ENCODE measurements at regions not wholly inside any gene's neighbourhood (a gene's known extent, or its start where the extent isn't known, plus 50 kb on each side); places are given as distances from the start of the nearest gene placed in this dataset.

DNA sequence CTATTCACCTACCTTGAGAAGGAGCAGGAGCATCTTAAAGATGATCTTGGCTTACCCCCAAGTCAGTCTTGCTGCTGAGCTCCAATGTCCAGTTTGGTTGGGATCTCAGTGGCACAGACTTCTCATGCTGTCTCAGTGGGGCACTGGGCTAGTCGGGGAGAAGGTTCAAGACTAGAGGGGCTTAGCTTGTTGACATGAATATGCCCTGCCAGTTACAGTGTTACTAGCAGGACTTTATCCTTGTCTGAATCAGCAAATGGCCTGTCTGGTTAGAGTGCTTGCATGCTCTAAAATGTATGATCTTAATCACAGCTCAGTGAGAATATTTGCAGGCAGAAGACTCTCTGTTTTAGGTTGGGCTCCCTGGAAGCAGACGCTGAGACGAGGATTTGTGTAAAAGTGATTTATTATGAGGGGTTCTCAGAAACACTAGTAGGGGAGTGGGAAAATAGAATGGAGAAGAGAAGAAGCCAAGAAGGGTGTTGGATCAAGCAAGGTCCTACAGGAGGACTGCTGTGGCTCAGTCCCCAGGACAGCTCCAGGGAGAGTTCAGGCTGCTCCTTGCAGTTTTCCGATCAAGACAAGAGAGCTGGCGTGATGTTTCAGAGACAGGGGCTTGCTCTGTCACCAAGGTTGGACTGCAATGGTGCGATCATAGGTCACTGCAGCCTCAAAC is 150.4 kb upstream of the HS3ST2 start:
- WGBS, 3 donors, result 82 to 90% (median 84%) methylated on average over 6 of the region's 6 CpGs
- H3K4me3 ChIP-seq (ENCODE audit: low read depth in 1 of 3, low read length in 3 of 3), result no peak overlapping the region
- H3K27ac ChIP-seq (ENCODE audit: low read depth in 1 of 3, low read length in 2 of 3), result no peak overlapping the region
- no peaks in the 10 kb centered on the region for H3K4me1 ChIP-seq (ENCODE audit: control insufficient read depth in 3 of 3, insufficient read depth in 2 of 3, low read depth in 1 of 3, low read length in 2 of 3)
- H3K9me3 ChIP-seq (ENCODE audit: control insufficient read depth in 2 of 2, insufficient read depth in 1 of 2, low read depth in 1 of 2, low read length in 1 of 2), result no peaks in the 10 kb centered on the region
- peaks cover 0 to 5% (median 0%) of the 10 kb centered on the region in 3 donors for H3K27me3 ChIP-seq (ENCODE audit: control insufficient read depth in 3 of 3, insufficient read depth in 3 of 3, low read length in 3 of 3)
- DNase-seq, result no peak
- no peak for FAIRE-seq
- H3K36me3 ChIP-seq (ENCODE audit: control insufficient read depth in 3 of 3, insufficient read depth in 2 of 3, low read depth in 1 of 3, low read length in 3 of 3), result no peaks in the 10 kb centered on the region

DNA sequence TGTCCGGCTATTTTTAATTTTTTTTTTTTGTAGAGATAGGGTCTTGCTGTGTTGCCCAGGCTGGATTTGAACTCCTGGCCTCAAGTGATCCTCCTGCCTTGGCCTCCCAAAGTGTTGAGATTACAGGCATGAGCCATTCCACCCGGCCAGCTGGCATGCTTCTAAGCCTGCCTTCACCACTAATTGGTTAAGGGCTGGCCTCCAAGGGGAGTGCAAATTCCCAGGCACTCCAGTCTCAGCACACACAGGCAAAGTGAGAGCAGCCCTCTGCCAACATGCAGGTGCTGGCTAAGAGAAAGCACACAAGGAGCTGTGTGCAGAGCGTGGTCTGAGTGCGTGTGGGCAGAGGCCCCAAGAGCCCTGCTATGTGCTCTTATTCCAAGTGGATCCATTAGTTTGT is 149.8 kb upstream of the HS3ST2 start:
- DNase-seq, result no peak
- FAIRE-seq, result no peak
- WGBS, 3 donors, result 72 to 78% (median 72%) methylated on average over 4 of the region's 4 CpGs
- Histone ChIP-seq H3K4me3 (ENCODE audit: low read depth in 1 of 3, low read length in 3 of 3) (no peak overlapping the region), H3K27me3 (ENCODE audit: control insufficient read depth in 3 of 3, insufficient read depth in 3 of 3, low read length in 3 of 3) (peaks cover 0 to 5% (median 0%) of the 10 kb centered on the region in 3 donors), H3K9me3 (ENCODE audit: control insufficient read depth in 2 of 2, insufficient read depth in 1 of 2, low read depth in 1 of 2, low read length in 1 of 2) (no peaks in the 10 kb centered on the region), H3K27ac (ENCODE audit: low read depth in 1 of 3, low read length in 2 of 3) (no peak overlapping the region), H3K36me3 (ENCODE audit: control insufficient read depth in 3 of 3, insufficient read depth in 2 of 3, low read depth in 1 of 3, low read length in 3 of 3) (no peaks in the 10 kb centered on the region), H3K4me1 (ENCODE audit: control insufficient read depth in 3 of 3, insufficient read depth in 2 of 3, low read depth in 1 of 3, low read length in 2 of 3) (no peaks in the 10 kb centered on the region)

- no peak overlapping the region for H3K27ac ChIP-seq (ENCODE audit: low read depth in 1 of 3, low read length in 2 of 3)
- no peaks in the 10 kb centered on the region for H3K4me1 ChIP-seq (ENCODE audit: control insufficient read depth in 3 of 3, insufficient read depth in 2 of 3, low read depth in 1 of 3, low read length in 2 of 3)
- no peaks in the 10 kb centered on the region for H3K36me3 ChIP-seq (ENCODE audit: control insufficient read depth in 3 of 3, insufficient read depth in 2 of 3, low read depth in 1 of 3, low read length in 3 of 3)
- DNase-seq (no peak), FAIRE-seq (no peak)
- WGBS, 3 donors, result 69 to 79% (median 73%) methylated on average over 7 of the region's 7 CpGs
- peaks cover 0 to 5% (median 0%) of the 10 kb centered on the region in 3 donors for H3K27me3 ChIP-seq (ENCODE audit: control insufficient read depth in 3 of 3, insufficient read depth in 3 of 3, low read length in 3 of 3)
- no peak overlapping the region for H3K4me3 ChIP-seq (ENCODE audit: low read depth in 1 of 3, low read length in 3 of 3)
- no peaks in the 10 kb centered on the region for H3K9me3 ChIP-seq (ENCODE audit: control insufficient read depth in 2 of 2, insufficient read depth in 1 of 2, low read depth in 1 of 2, low read length in 1 of 2)
These were observed 149.4 kb upstream of the HS3ST2 start for GRCh38 chr16:22664561-22664997.

DNA sequence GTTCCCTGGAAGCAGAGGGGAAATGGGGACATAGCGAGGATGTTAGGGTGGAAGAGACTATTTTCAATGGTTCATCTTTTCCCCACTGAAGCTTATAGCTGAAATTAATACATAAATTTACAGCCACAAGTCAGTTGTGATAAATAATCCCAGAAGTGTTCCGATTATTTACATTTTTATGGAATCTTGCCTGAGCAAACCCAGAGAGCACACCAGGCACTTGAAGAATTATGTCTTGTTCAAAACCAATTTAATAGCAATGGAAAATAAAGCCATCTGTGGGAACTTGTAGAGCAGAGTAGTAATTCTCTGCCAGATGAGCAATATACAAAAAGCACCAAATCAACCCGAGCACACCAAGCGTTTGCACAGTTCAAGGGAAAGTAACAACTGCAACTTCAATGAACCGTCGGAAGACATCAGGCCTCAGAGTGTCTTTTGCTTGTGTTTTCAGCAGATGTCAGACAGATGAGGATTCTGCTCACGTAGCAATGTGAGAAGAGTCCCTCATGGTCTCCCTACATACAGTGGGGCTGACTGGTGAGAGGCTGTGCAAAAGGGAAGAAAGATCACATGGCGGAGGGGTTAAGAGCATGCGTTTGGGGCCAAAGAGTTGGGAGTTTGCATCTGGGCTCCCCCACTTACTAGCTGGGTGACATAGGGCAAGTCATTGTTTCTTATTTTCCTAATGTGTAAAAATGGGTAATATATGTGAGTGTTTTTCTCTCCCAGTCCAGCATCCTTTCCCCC is 148.7 kb upstream of the HS3ST2 start:
- Histone ChIP-seq H3K4me1 (ENCODE audit: control insufficient read depth in 3 of 3, insufficient read depth in 2 of 3, low read depth in 1 of 3, low read length in 2 of 3) (no peaks in the 10 kb centered on the region), H3K27me3 (ENCODE audit: control insufficient read depth in 3 of 3, insufficient read depth in 3 of 3, low read length in 3 of 3) (peaks cover 0 to 5% (median 0%) of the 10 kb centered on the region in 3 donors), H3K27ac (ENCODE audit: low read depth in 1 of 3, low read length in 2 of 3) (no peak overlapping the region), H3K4me3 (ENCODE audit: low read depth in 1 of 3, low read length in 3 of 3) (no peak overlapping the region), H3K36me3 (ENCODE audit: control insufficient read depth in 3 of 3, insufficient read depth in 2 of 3, low read depth in 1 of 3, low read length in 3 of 3) (no peaks in the 10 kb centered on the region), H3K9me3 (ENCODE audit: control insufficient read depth in 2 of 2, insufficient read depth in 1 of 2, low read depth in 1 of 2, low read length in 1 of 2) (no peaks in the 10 kb centered on the region)
- no peak for DNase-seq
- 70 to 80% (median 75%) methylated on average over 9 of the region's 9 CpGs for WGBS, 3 donors
- FAIRE-seq, result no peak

DNA sequence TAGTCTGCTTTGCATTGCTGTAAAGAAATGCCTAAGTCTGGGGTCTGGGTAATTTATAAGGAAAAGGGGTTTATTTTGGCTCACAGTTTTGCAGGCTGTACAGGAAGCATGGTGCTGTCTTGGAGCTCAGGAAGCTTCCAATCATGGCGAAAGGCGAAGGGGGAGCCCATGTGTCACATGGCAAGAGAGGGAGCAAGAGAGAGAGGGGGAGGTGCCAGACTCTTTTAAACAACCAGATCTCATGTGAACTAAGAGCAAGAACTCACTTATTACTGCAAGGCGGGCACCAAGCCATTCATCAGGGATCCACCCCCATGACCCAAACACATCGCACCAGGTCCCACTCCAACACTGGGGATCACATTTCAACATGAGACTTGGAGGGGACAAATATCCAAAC is 148.2 kb upstream of the HS3ST2 start:
- H3K4me3 ChIP-seq (ENCODE audit: low read depth in 1 of 3, low read length in 3 of 3), result no peak overlapping the region
- H3K27ac ChIP-seq (ENCODE audit: low read depth in 1 of 3, low read length in 2 of 3), result no peak overlapping the region
- no peaks in the 10 kb centered on the region for H3K36me3 ChIP-seq (ENCODE audit: control insufficient read depth in 3 of 3, insufficient read depth in 2 of 3, low read depth in 1 of 3, low read length in 3 of 3)
- no peak for DNase-seq
- whole genome bisulfite sequencing, 3 donors, result 57 to 67% (median 61%) methylated on average over 4 of the region's 4 CpGs
- H3K4me1 ChIP-seq (ENCODE audit: control insufficient read depth in 3 of 3, insufficient read depth in 2 of 3, low read depth in 1 of 3, low read length in 2 of 3), result no peaks in the 10 kb centered on the region
- no peaks in the 10 kb centered on the region for H3K9me3 ChIP-seq (ENCODE audit: control insufficient read depth in 2 of 2, insufficient read depth in 1 of 2, low read depth in 1 of 2, low read length in 1 of 2)
- no peak for FAIRE-seq
- peaks cover 0 to 5% (median 0%) of the 10 kb centered on the region in 3 donors for H3K27me3 ChIP-seq (ENCODE audit: control insufficient read depth in 3 of 3, insufficient read depth in 3 of 3, low read length in 3 of 3)

DNA sequence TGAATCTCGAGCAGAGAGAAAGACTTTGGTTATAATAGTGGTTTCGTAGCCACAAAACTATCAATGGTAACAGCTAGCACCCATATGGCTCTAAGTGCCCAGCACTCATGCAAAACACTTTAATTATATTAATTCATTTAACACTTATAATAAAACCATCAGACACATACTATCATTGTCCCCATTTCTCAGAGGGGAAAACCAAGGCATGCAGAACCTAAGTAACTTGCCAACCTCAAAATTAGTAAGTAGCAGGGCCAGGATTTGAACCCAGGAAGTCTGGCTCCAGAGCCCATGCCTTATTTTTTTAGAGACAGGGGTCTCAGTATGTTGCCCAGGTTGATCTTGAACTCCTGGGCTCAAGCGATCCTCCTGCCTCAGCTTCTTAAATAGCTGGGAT is 145.6 kb upstream of the HS3ST2 start:
- H3K36me3 ChIP-seq (ENCODE audit: control insufficient read depth in 3 of 3, insufficient read depth in 2 of 3, low read depth in 1 of 3, low read length in 3 of 3), result no peaks in the 10 kb centered on the region
- no peak for DNase-seq
- H3K27ac ChIP-seq (ENCODE audit: low read depth in 1 of 3, low read length in 2 of 3), result no peak overlapping the region

DNA sequence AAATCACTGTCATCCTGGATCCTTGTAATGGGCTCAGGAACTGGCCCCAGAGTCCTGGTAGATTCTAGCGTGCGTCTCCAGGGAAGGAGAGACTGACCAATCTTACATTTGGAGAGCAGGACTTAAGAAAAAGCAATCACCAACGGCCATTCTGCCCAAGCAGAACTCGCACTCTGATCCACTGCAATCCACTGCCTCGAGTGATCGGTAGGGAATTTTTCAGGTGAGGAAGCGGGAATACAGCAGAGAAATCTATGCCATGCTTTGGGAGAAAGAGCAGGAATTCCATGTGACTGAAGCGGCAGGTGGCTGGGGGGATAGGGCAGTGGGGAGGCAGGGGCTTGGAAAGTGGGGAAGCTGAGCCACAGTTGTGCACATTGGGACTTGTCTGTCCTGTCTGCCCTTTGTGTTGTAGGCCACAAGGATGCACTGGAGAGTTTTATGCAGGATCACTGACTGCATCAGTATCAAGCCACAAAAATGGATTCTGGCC is 143.9 kb upstream of the HS3ST2 start:
- no peak for FAIRE-seq
- WGBS, 3 donors, result 94 to 95% (median 94%) methylated on average over 8 of the region's 8 CpGs

More for the DNA sequence above, 145.6 kb upstream of the HS3ST2 start:
- FAIRE-seq, result no peak
- Histone ChIP-seq H3K27me3 (ENCODE audit: control insufficient read depth in 3 of 3, insufficient read depth in 3 of 3, low read length in 3 of 3) (peaks cover 0 to 3% (median 0%) of the 10 kb centered on the region in 3 donors), H3K4me1 (ENCODE audit: control insufficient read depth in 3 of 3, insufficient read depth in 2 of 3, low read depth in 1 of 3, low read length in 2 of 3) (no peaks in the 10 kb centered on the region), H3K9me3 (ENCODE audit: control insufficient read depth in 2 of 2, insufficient read depth in 1 of 2, low read depth in 1 of 2, low read length in 1 of 2) (no peaks in the 10 kb centered on the region), H3K4me3 (ENCODE audit: low read depth in 1 of 3, low read length in 3 of 3) (no peak overlapping the region)
- 81 to 87% (median 86%) methylated on average over 3 of the region's 3 CpGs for WGBS, 3 donors

DNA sequence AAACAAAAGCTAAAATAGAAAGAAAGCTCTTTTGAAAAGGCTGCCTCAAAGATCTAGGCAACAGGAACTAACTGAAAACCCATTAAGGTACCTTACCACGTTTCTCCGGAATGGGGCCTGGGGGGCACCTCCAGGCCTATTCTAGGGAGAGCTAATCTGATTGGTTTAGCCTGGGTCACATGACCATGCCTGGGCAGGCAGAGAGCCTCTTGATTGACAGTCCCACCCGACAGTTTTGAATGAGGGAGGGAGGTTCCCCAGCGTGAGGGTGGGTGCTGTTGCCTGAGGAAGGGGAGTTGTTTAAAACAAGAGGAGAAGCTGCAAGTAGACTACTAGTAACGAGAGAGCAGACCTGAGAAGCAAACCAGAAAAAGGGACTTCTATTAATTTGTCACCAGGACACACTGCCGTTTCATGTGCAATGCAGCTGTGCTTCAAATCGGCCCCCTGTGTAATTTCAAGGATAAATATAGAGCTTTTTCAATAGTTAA is 143.4 kb upstream of the HS3ST2 start:
- H3K27ac ChIP-seq (ENCODE audit: low read depth in 1 of 3, low read length in 2 of 3), result no peak overlapping the region
- H3K27me3 ChIP-seq (ENCODE audit: control insufficient read depth in 3 of 3, insufficient read depth in 3 of 3, low read length in 3 of 3), result peaks cover 0 to 9% (median 0%) of the 10 kb centered on the region in 3 donors
- no peaks in the 10 kb centered on the region for H3K4me1 ChIP-seq (ENCODE audit: control insufficient read depth in 3 of 3, insufficient read depth in 2 of 3, low read depth in 1 of 3, low read length in 2 of 3)
- H3K36me3 ChIP-seq (ENCODE audit: control insufficient read depth in 3 of 3, insufficient read depth in 2 of 3, low read depth in 1 of 3, low read length in 3 of 3), result no peaks in the 10 kb centered on the region
- DNase-seq, result no peak
- H3K4me3 ChIP-seq (ENCODE audit: low read depth in 1 of 3, low read length in 3 of 3), result no peak overlapping the region
- FAIRE-seq, result no peak
- 25 to 37% (median 26%) methylated on average over 7 of the region's 7 CpGs for WGBS, 3 donors
- no peaks in the 10 kb centered on the region for H3K9me3 ChIP-seq (ENCODE audit: control insufficient read depth in 2 of 2, insufficient read depth in 1 of 2, low read depth in 1 of 2, low read length in 1 of 2)

More for the DNA sequence above, 143.9 kb upstream of the HS3ST2 start:
- Histone ChIP-seq H3K4me1 (ENCODE audit: control insufficient read depth in 3 of 3, insufficient read depth in 2 of 3, low read depth in 1 of 3, low read length in 2 of 3) (no peaks in the 10 kb centered on the region), H3K4me3 (ENCODE audit: low read depth in 1 of 3, low read length in 3 of 3) (no peak overlapping the region), H3K9me3 (ENCODE audit: control insufficient read depth in 2 of 2, insufficient read depth in 1 of 2, low read depth in 1 of 2, low read length in 1 of 2) (no peaks in the 10 kb centered on the region), H3K36me3 (ENCODE audit: control insufficient read depth in 3 of 3, insufficient read depth in 2 of 3, low read depth in 1 of 3, low read length in 3 of 3) (no peaks in the 10 kb centered on the region), H3K27me3 (ENCODE audit: control insufficient read depth in 3 of 3, insufficient read depth in 3 of 3, low read length in 3 of 3) (peaks cover 0 to 6% (median 0%) of the 10 kb centered on the region in 3 donors), H3K27ac (ENCODE audit: low read depth in 1 of 3, low read length in 2 of 3) (no peak overlapping the region)
- DNase-seq, result no peak

Data from small intestine (tissue), 7 donors.